HepG2 (cell line): ENCODE measurements at regions not wholly inside any gene's neighbourhood (a gene's known extent, or its start where the extent isn't known, plus 50 kb on each side); places are given as distances from the start of the nearest gene placed in this dataset.

Experiments used
- ATF3 ChIP-seq: sonication (generic); formaldehyde crosslinking; IDR thresholded peaks from 2 replicates; pipeline ENCODE4 v1.4.0; 2020; ENCODE audit warnings: missing genetic modification reagents
- ZBTB40 ChIP-seq, 2 experiments: fragments of 450-650 bp in 1 of 2; sonication (generic) in 1 of 2; formaldehyde crosslinking in 1 of 2; IDR thresholded peaks; 2 replicates each; pipeline versions ENCODE4 v1.6.1 to v1.8.0; 2016 to 2022; ENCODE audit warnings: antibody characterized with exemption in 1 of 2, mild to moderate bottlenecking in 1 of 2, missing genetic modification reagents in 1 of 2

GRCh38 chr11:110818032-110818687 is 105.9 kb upstream of the ARHGAP20 start (continued):
- TF ChIP-seq ATF3 (CRISPR knock-in tag) = no peak
- no peak for TF ChIP-seq ZBTB40 (IDR thresholded peaks at IDR 0.05)
- no peak for TF ChIP-seq ZBTB40 (CRISPR knock-in tag; IDR thresholded peaks at IDR 0.05)
